22Rv1 (cell line): ENCODE measurements at regions not wholly inside any gene's neighbourhood (a gene's known extent, or its start where the extent isn't known, plus 50 kb on each side); places are given as distances from the start of the nearest gene placed in this dataset.

Source experiments
- CTCF ChIP-seq: fragments of 450-650 bp; IDR thresholded peaks from 2 replicates; pipeline ENCODE4 v1.5.1; 2017; ENCODE audit warnings: mild to moderate bottlenecking
- ZFX ChIP-seq: fragments of 450-650 bp; IDR thresholded peaks from 2 replicates; pipeline ENCODE4 v1.6.1; 2017; ENCODE audit warnings: antibody characterized with exemption, borderline replicate concordance

- TF ChIP-seq CTCF (no peak), ZFX (no peak)
These were observed 256.5 kb upstream of the KRR1 start for GRCh38 chr12:75767957-75768356.
